ENCODE measurements at regions not wholly inside any gene's neighbourhood (a gene's known extent, or its start where the extent isn't known, plus 50 kb on each side); places are given as distances from the start of the nearest gene placed in this dataset.
"Not testable (repeated sequence)": the region's sequence is repeated elsewhere in the genome, so short reads cannot be mapped to it uniquely, and the experiment has no call there.

DNA sequence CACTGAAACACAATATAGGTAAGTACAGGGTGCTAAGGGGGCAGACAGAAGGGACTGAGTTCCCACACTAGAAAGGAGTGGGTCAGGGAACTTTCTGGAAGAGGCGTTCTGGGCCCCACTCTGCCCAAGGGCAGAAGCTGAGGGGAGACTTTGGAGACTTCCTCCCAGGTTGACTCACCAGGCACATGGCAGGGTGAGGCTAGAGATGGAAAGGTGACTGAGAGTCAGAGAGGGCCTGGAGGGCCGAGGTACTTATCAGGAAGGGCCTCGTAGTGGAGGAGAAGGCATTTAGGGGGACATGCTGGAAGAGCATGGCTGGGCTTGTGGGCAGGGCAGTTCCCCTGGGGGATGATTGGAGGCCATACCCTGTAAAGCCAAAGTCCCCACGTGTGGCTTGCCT, 159.9 kb upstream of the JUN start:
- TF ChIP-seq, protein P1, sequence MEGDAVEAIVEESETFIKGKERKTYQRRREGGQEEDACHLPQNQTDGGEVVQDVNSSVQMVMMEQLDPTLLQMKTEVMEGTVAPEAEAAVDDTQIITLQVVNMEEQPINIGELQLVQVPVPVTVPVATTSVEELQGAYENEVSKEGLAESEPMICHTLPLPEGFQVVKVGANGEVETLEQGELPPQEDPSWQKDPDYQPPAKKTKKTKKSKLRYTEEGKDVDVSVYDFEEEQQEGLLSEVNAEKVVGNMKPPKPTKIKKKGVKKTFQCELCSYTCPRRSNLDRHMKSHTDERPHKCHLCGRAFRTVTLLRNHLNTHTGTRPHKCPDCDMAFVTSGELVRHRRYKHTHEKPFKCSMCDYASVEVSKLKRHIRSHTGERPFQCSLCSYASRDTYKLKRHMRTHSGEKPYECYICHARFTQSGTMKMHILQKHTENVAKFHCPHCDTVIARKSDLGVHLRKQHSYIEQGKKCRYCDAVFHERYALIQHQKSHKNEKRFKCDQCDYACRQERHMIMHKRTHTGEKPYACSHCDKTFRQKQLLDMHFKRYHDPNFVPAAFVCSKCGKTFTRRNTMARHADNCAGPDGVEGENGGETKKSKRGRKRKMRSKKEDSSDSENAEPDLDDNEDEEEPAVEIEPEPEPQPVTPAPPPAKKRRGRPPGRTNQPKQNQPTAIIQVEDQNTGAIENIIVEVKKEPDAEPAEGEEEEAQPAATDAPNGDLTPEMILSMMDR (IDR thresholded peaks at IDR 0.05; ENCODE audit: extremely low read depth, insufficient read depth, missing control alignments): no peak
- no peak for DNase-seq (ENCODE audit: low spot score)
- in situ Hi-C loops (cut with MboI; ENCODE audit: low pct_unique_long_range_greater_than_20kb, low sequenced_read_pairs, unreplicated experiment): no loop called here

DNA sequence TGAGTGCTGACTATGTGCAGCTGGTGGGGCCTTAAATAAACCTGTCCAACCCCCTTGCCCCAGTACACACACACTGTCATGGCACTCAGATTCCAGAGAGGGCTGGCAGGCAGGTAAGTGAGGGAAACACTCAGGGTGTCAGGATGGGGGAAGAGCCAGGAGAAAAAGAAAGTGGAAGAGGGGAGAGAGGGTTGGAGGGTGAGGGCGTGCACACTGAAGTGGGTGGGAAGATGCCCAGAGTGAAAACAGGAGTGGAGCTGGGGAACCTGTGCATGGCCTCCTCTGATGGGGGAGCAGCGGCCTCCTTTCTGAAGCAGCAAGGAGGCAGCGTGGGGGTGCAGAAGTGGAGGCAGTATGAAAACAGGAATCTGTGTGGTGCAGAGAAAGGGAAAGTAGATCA, 160.6 kb upstream of the JUN start:
- TF ChIP-seq, protein P1 (IDR thresholded peaks at IDR 0.05; ENCODE audit: extremely low read depth, insufficient read depth, missing control alignments): no peak
- DNase-seq (ENCODE audit: low spot score): no peak
- in situ Hi-C loops (cut with MboI; ENCODE audit: low pct_unique_long_range_greater_than_20kb, low sequenced_read_pairs, unreplicated experiment): no loop called here

DNA sequence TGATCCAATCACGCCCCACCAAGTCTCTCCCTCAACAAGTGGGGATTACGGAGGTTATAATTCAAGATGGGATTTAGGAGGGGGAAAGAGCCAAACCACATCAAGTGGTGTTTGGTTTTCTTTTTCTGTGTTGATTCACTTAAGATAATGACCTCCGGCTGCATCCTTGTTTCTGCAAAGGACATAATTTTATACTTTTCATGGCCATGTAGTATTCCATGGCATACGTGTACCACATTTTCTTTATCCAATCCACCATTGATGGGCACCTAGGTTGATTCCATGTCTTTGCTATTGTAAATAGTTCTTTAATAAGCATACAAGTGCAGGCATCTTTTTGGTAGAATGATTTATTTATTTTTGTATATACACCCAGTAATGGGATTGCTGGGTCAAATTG, 162.5 kb upstream of the JUN start:
- TF ChIP-seq, protein P1 (IDR thresholded peaks at IDR 0.05; ENCODE audit: extremely low read depth, insufficient read depth, missing control alignments): no peak
- DNase-seq (ENCODE audit: low spot score): no peak
- in situ Hi-C loops (cut with MboI; ENCODE audit: low pct_unique_long_range_greater_than_20kb, low sequenced_read_pairs, unreplicated experiment): no loop called here

DNA sequence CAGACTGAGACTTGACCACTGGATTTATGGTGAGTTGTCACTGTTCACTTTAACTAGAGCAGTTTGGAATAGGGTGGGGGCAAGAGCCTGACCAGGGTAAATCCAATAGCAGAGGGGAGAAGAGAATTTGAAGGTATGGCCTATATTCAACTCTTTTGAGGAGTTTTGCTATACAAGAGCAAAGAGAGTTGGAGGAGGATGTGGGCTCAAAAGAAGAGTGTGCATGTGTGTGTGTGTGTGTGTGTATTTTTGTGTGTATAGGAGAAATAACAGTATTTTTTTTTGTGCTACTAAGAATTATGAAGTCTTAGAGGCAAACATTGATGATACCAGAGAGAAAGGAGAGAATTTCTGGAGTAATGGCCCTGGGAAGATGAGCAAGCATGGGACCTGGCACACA, 164.8 kb upstream of the JUN start:
- TF ChIP-seq, protein P1 (IDR thresholded peaks at IDR 0.05; ENCODE audit: extremely low read depth, insufficient read depth, missing control alignments): no peak
- in situ Hi-C loops (cut with MboI; ENCODE audit: low pct_unique_long_range_greater_than_20kb, low sequenced_read_pairs, unreplicated experiment): no loop called here

DNA sequence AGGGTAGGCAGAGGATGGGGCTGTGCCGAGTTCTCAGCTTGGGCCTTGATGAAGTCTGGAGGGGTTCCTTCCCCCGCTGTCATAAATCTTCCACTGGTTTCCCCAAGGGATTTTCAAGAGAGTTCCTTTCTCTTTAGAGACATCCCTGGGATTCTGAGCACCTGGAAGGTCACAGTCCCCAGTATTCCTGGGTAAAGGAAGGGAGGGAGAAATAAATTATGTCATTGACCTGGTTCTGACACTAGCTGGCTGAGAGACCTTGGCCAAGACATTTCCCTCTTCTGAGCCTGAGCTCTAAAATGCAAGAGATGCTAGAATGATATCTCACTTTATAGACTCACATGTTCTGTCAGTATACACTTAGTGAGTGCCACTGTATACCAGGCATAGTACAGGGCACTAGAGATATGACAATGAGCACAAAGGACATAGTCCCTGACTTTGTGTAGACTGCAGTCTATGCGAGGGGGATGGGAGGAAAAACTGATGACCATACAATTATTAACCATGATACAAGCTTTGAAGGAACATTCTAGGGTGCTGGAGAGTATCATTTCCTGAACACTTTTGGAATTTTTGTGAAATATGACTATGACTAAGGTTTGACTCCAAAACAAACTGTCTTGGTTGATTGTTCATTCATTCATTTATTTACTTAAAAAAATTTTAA, 165.8 kb upstream of the JUN start:
- TF ChIP-seq, protein P1 (IDR thresholded peaks at IDR 0.05; ENCODE audit: extremely low read depth, insufficient read depth, missing control alignments): no peak
- in situ Hi-C loops (cut with MboI; ENCODE audit: low pct_unique_long_range_greater_than_20kb, low sequenced_read_pairs, unreplicated experiment): no loop called here
- DNase-seq (ENCODE audit: low spot score): no peak

More for the DNA sequence above, 164.8 kb upstream of the JUN start:
- DNase-seq (ENCODE audit: low spot score): no peak

DNA sequence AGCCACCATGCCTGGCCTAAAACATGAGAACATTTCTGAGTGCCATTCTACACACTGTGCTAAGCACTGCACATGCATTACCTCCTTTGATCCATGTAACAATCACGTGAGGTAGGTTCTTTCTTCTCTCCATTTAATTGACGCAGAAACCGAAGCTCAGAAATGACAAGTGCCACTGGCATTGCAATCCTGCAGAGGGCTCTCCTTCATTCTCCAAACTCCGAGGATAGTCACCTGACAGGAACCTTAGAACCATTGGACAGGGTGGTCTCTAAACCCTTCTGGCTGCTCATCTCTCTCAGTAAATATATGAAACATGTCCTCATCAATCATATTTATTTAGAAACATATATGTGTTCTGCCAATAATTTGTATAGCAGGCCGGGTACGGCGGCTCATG, 167.1 kb upstream of the JUN start:
- no peak for DNase-seq (ENCODE audit: low spot score)
- in situ Hi-C loops (cut with MboI; ENCODE audit: low pct_unique_long_range_greater_than_20kb, low sequenced_read_pairs, unreplicated experiment): no loop called here
- TF ChIP-seq, protein P1 (IDR thresholded peaks at IDR 0.05; ENCODE audit: extremely low read depth, insufficient read depth, missing control alignments): no peak

DNA sequence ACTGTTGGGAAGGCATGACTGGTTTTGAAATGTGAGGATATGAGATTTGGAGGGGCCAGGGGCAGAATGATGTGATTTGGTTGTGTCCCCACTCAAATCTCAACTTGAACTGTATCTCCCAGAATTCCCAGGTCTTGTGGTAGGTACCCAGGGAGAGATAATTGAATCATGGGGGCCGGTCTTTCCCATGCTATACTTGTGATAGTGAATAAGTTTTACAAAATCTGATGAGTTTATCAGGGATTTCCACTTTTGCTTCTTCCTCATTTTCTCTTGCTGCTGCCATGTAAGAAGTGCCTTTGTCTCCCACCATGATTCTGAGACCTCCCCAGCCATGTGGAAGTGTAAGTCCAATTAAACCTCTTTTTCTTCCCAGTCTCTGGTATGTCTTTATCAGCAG, 170.1 kb upstream of the JUN start:
- in situ Hi-C loops (cut with MboI; ENCODE audit: low pct_unique_long_range_greater_than_20kb, low sequenced_read_pairs, unreplicated experiment); DNase-seq (ENCODE audit: low spot score): not testable (repeated sequence)

DNA sequence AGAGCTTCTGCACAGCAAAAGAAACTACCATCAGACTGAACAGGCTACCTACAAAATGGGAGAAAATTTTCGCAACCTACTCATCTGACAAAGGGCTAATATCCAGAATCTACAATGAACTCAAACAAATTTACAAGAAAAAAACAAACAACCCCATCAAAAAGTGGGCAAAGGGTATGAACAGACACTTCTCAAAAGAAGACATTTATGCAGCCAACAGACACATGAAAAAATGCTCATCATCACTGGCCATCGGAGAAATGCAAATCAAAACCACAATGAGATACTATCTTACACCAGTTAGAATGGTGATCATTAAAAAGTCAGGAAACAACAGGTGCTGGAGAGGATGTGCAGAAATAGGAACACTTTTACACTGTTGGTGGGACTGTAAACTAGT, 179.4 kb upstream of the JUN start:
- in situ Hi-C loops (cut with MboI; ENCODE audit: low pct_unique_long_range_greater_than_20kb, low sequenced_read_pairs, unreplicated experiment); DNase-seq (ENCODE audit: low spot score): not testable (repeated sequence)
